ENCODE measurements at regions not wholly inside any gene's neighbourhood (a gene's known extent, or its start where the extent isn't known, plus 50 kb on each side); places are given as distances from the start of the nearest gene placed in this dataset.

- Mint-ChIP-seq H3K4me3 (ENCODE audit: low read depth) (no peak overlapping the region), H3K27ac (no peak overlapping the region), H3K27me3 (no peaks in the 10 kb centered on the region), H3K4me1 (ENCODE audit: low read depth) (no peaks in the 10 kb centered on the region), H3K36me3 (ENCODE audit: insufficient read depth) (peaks cover 1% of the 10 kb centered on the region), H3K9me3 (ENCODE audit: low read depth) (peaks cover 6% of the 10 kb centered on the region)
- no peak for DNase-seq (ENCODE audit: low spot score, unreplicated experiment)
- no peak for TF ChIP-seq CTCF (IDR thresholded peaks at IDR 0.05; ENCODE audit: unreplicated experiment)
These were observed 244.8 kb downstream of the PCDH20 start for GRCh38 chr13:61170856-61171255.

GRCh38 chr13:61162636-61163035 is 253.0 kb downstream of the PCDH20 start:
- Mint-ChIP-seq H3K9me3 (ENCODE audit: low read depth) (no peaks in the 10 kb centered on the region), H3K36me3 (ENCODE audit: insufficient read depth) (no peaks in the 10 kb centered on the region), H3K4me1 (ENCODE audit: low read depth) (no peaks in the 10 kb centered on the region), H3K27me3 (no peaks in the 10 kb centered on the region), H3K4me3 (ENCODE audit: low read depth) (no peak overlapping the region), H3K27ac (no peak overlapping the region)
- no peak for TF ChIP-seq CTCF (IDR thresholded peaks at IDR 0.05; ENCODE audit: unreplicated experiment)
- no peak for DNase-seq (ENCODE audit: low spot score, unreplicated experiment)

- no peak for TF ChIP-seq CTCF (IDR thresholded peaks at IDR 0.05; ENCODE audit: unreplicated experiment)
- Mint-ChIP-seq H3K9me3 (ENCODE audit: low read depth) (no peaks in the 10 kb centered on the region), H3K4me1 (ENCODE audit: low read depth) (no peaks in the 10 kb centered on the region), H3K27me3 (no peaks in the 10 kb centered on the region), H3K27ac (no peak overlapping the region), H3K4me3 (ENCODE audit: low read depth) (no peak overlapping the region), H3K36me3 (ENCODE audit: insufficient read depth) (no peaks in the 10 kb centered on the region)
- DNase-seq (ENCODE audit: low spot score, unreplicated experiment): no peak
These were observed 253.5 kb downstream of the PCDH20 start for GRCh38 chr13:61162106-61162505.

- no peak overlapping the region for H3K4me3 Mint-ChIP-seq (ENCODE audit: low read depth)
These were observed 258.9 kb downstream of the PCDH20 start for GRCh38 chr13:61156753-61157152.

GRCh38 chr13:61151062-61151461 is 264.6 kb downstream of the PCDH20 start:
- DNase-seq (ENCODE audit: low spot score, unreplicated experiment): no peak
- no peak for TF ChIP-seq CTCF (IDR thresholded peaks at IDR 0.05; ENCODE audit: unreplicated experiment)
- Mint-ChIP-seq H3K4me1 (ENCODE audit: low read depth) (peaks cover 13% of the 10 kb centered on the region), H3K9me3 (ENCODE audit: low read depth) (peaks cover 6% of the 10 kb centered on the region), H3K4me3 (ENCODE audit: low read depth) (no peak overlapping the region), H3K36me3 (ENCODE audit: insufficient read depth) (no peaks in the 10 kb centered on the region), H3K27ac (no peak overlapping the region), H3K27me3 (no peaks in the 10 kb centered on the region)

More at GRCh38 chr13:61156753-61157152, 258.9 kb downstream of the PCDH20 start:
- Mint-ChIP-seq H3K4me1 (ENCODE audit: low read depth) (no peaks in the 10 kb centered on the region), H3K27ac (no peak overlapping the region), H3K36me3 (ENCODE audit: insufficient read depth) (no peaks in the 10 kb centered on the region), H3K27me3 (no peaks in the 10 kb centered on the region), H3K9me3 (ENCODE audit: low read depth) (peaks cover 6% of the 10 kb centered on the region)
- DNase-seq (ENCODE audit: low spot score, unreplicated experiment): no peak
- no peak for TF ChIP-seq CTCF (IDR thresholded peaks at IDR 0.05; ENCODE audit: unreplicated experiment)

All from progenitor cell of endocrine pancreas (in vitro differentiated cells).